Karpas-422 (cell line): ENCODE measurements at regions not wholly inside any gene's neighbourhood (a gene's known extent, or its start where the extent isn't known, plus 50 kb on each side); places are given as distances from the start of the nearest gene placed in this dataset.
"Not testable (repeated sequence)": the region's sequence is repeated elsewhere in the genome, so short reads cannot be mapped to it uniquely, and the experiment has no call there.

ENCODE experiments used
- DNase-seq: peaks from one replicate; pipeline ENCODE4 v3.0.0-alpha.2; 2015
- H2AFZ ChIP-seq: fragments of 200-600 bp; sonication (generic); 2 replicates; pipeline ENCODE4 v1.6.1; 2014; ENCODE audit warnings: antibody characterized with exemption, low read length, mixed read lengths
- H3K27ac ChIP-seq: fragments of 200-600 bp; sonication (generic); 2 replicates; pipeline ENCODE4 v1.5.1; 2014; ENCODE audit warnings: mild to moderate bottlenecking, low read length, moderate library complexity
- H3K27me3 ChIP-seq: fragments of 200-600 bp; sonication (generic); 2 replicates; pipeline ENCODE4 v1.6.1; 2014; ENCODE audit warnings: low read length, mixed read lengths
- H3K36me3 ChIP-seq: fragments of 200-600 bp; sonication (generic); 2 replicates; pipeline ENCODE4 v1.6.1; 2014; ENCODE audit warnings: low read length, mixed read lengths; ENCODE audit not compliant: insufficient read depth
- H3K4me1 ChIP-seq: fragments of 200-600 bp; sonication (generic); 2 replicates; pipeline ENCODE4 v1.6.1; 2014; ENCODE audit warnings: mild to moderate bottlenecking, low read length, mixed read lengths
- H3K4me2 ChIP-seq: fragments of 200-600 bp; sonication (generic); 2 replicates; pipeline ENCODE4 v1.6.1; 2014; ENCODE audit warnings: low read length, low read depth, mild to moderate bottlenecking; ENCODE audit not compliant: poor library complexity, severe bottlenecking
- H3K4me3 ChIP-seq: fragments of 200-600 bp; sonication (generic); 2 replicates; pipeline ENCODE4 v1.5.1; 2014; ENCODE audit warnings: mild to moderate bottlenecking, antibody characterized with exemption, low read length, mixed read lengths
- H3K79me2 ChIP-seq: fragments of 200-600 bp; sonication (generic); 2 replicates; pipeline ENCODE4 v1.6.1; 2014; ENCODE audit warnings: mild to moderate bottlenecking, low read length, mixed read lengths
- H3K9ac ChIP-seq: fragments of 200-600 bp; sonication (generic); 2 replicates; pipeline ENCODE4 v1.6.0; 2014; ENCODE audit warnings: low read length
- H3K9me2 ChIP-seq: fragments of 200-600 bp; sonication (generic), shearing (Covaris generic); replicated peaks from 2 replicates; pipeline ENCODE4 v1.6.0; 2014; ENCODE audit warnings: mild to moderate bottlenecking, low read length, moderate library complexity; ENCODE audit not compliant: insufficient read depth
- H3K9me3 ChIP-seq: fragments of 300-700, 200-600 bp; sonication (generic); 2 replicates; pipeline ENCODE4 v1.6.1; 2014; ENCODE audit warnings: low read length, mixed read lengths
- H4K20me1 ChIP-seq: fragments of 200-600 bp; sonication (generic); 2 replicates; pipeline ENCODE4 v1.6.1; 2014; ENCODE audit warnings: mild to moderate bottlenecking, antibody characterized with exemption, low read length, low read depth; ENCODE audit not compliant: insufficient read depth

DNA sequence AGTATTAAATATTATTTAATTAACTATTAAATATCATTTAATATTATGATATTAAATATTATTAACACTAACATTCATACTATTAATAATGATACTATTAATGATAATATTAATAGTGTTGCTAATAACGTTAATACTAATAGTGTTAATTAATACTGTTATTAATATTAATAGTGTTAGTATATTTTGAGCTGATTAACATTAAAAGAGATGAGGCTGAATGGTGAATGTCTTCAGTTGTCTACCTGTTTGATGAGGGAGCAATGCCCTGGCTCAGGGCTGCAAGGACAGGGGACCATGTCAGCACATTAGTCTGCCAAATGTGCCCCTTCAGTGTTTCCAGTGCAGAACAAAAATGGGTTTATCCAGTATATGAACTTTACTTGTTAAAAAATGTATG, 96.6 kb upstream of the PLEKHG1 start:
- H4K20me1 ChIP-seq, result no peaks in the 10 kb centered on the region
- no peaks in the 10 kb centered on the region for H3K36me3 ChIP-seq
- no peak overlapping the region for H3K4me3 ChIP-seq
- no peak overlapping the region for H3K4me2 ChIP-seq
- H3K9me2 ChIP-seq, result no peaks in the 10 kb centered on the region
- no peak overlapping the region for H3K9ac ChIP-seq
- no peaks in the 10 kb centered on the region for H3K79me2 ChIP-seq
- H3K27ac ChIP-seq, result no peak overlapping the region
- DNase-seq, result no peak
- no peaks in the 10 kb centered on the region for H3K27me3 ChIP-seq
- no peaks in the 10 kb centered on the region for H3K9me3 ChIP-seq
- no peak overlapping the region for H2AFZ ChIP-seq
- peaks cover 4% of the 10 kb centered on the region; the same call in 1 of the 2 replicates for H3K4me1 ChIP-seq

DNA sequence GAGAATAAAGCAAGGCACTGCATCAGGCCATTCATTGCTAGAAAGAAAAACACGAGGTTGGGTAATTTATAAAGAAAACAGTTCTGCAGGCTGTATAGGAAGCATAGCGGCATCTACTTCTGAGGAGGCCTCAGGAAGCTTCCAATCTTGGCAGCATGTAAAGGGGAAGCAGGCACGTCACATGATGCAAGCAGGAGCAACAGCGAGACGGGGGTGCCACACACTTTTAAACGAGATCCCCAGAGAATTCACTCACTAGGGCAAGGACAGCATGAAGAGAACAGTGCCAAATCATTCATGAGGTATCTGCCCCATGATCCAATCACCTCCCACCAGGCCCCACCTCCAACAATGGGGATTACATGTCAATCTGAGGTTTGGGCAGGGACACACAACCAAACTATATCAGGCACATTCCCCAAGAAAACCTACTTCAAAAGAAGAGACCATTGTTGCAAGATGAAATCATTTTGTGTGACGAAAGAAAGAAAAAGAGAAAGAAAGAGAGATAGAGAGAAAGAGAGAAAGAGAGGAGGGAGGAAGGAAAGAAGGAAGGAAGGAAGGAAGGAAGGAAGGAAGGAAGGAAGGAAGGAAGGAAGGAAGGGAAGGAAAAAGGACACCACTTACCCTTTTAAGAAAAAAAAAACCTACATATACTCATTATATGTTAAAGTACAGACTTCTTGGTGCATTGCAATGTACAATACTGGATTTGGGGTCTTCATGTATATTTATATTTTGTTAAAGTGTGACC, 95.9 kb upstream of the PLEKHG1 start:
- no peak for DNase-seq
- H3K9me3 ChIP-seq, result no peaks in the 10 kb centered on the region
- H3K4me2 ChIP-seq, result no peak overlapping the region
- H2AFZ ChIP-seq, result no peak overlapping the region
- H3K27ac ChIP-seq, result no peak overlapping the region
- H3K36me3 ChIP-seq, result no peaks in the 10 kb centered on the region
- H3K27me3 ChIP-seq, result no peaks in the 10 kb centered on the region
- no peak overlapping the region for H3K9ac ChIP-seq
- H3K9me2 ChIP-seq, result no peaks in the 10 kb centered on the region
- H3K4me1 ChIP-seq, result peaks cover 4% of the 10 kb centered on the region; the same call in 1 of the 2 replicates
- no peak overlapping the region for H3K4me3 ChIP-seq
- H4K20me1 ChIP-seq, result no peaks in the 10 kb centered on the region
- H3K79me2 ChIP-seq, result no peaks in the 10 kb centered on the region

DNA sequence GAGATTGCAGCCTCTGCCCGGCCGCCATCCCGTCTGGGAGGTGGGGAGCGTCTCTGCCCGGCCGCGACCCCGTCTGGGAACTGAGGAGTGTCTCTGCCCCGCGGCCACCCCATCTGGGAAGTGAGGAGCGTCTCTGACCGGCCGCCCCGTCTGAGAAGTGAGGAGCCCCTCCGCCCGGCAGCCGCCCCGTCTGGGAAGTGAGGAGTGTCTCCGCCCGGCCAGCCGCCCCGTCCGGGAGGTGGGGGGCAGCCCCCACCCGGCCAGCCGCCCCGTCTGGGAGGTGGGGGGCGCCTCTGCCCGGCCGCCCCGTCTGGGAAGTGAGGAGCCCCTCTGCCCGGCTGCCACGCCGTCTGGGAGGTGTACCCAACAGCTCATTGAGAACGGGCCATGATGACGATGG, 92.3 kb upstream of the PLEKHG1 start:
- H3K9me2 ChIP-seq, H3K36me3 ChIP-seq, H3K9me3 ChIP-seq, H3K4me2 ChIP-seq, H3K79me2 ChIP-seq, H3K4me3 ChIP-seq, H3K27ac ChIP-seq, DNase-seq, H2AFZ ChIP-seq, H4K20me1 ChIP-seq, H3K4me1 ChIP-seq, H3K9ac ChIP-seq, H3K27me3 ChIP-seq: not testable (repeated sequence)

- Histone ChIP-seq H3K4me3 (no peak overlapping the region), H3K9me3 (no peaks in the 10 kb centered on the region), H3K79me2 (no peaks in the 10 kb centered on the region), H3K27ac (no peak overlapping the region), H3K36me3 (no peaks in the 10 kb centered on the region), H4K20me1 (no peaks in the 10 kb centered on the region), H3K9me2 (no peaks in the 10 kb centered on the region), H2AFZ (no peak overlapping the region), H3K9ac (no peak overlapping the region), H3K4me1 (peaks cover 8% of the 10 kb centered on the region), H3K27me3 (no peaks in the 10 kb centered on the region), H3K4me2 (no peak overlapping the region)
- DNase-seq, result no peak
Observed at GRCh38 chr6:150510576-150510975, 89.1 kb upstream of the PLEKHG1 start.

GRCh38 chr6:150511313-150511712, 88.4 kb upstream of the PLEKHG1 start:
- Histone ChIP-seq H3K27me3 (no peaks in the 10 kb centered on the region), H3K4me3 (no peak overlapping the region), H3K27ac (no peak overlapping the region), H3K9ac (no peak overlapping the region), H3K4me2 (no peak overlapping the region), H3K9me2 (no peaks in the 10 kb centered on the region), H2AFZ (no peak overlapping the region; the same call in 1 of the 2 replicates), H3K79me2 (no peaks in the 10 kb centered on the region), H3K4me1 (peaks cover 8% of the 10 kb centered on the region), H3K9me3 (no peaks in the 10 kb centered on the region), H4K20me1 (no peaks in the 10 kb centered on the region), H3K36me3 (no peaks in the 10 kb centered on the region)
- DNase-seq, result no peak

DNA sequence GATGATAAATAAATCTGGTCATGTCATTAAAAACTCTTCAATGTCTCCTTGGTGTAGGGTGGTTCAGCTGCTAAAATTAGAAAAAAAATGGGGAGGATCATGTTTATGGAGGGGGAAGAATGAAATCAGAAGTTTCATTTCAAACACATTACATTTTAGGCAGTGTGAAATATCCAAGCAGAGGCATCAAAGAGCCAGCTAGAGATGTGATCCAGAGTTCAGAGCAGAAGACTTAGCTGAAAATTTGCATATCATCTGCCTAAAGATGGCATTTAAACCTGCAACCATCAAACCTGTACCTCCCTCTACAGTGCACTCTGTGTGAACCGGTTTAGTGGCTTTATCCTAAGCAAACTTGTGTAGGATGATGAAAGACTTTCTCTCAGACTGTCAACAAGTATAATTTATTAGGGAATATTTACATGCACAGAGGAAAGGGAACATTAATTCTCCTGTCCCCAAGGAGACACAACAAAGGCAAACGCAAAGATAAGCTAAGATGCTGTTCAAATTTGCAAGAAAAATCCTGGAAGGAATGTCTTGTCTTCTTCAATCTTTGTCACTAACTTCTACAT, 84.8 kb upstream of the PLEKHG1 start:
- Histone ChIP-seq H3K9ac (no peak overlapping the region), H3K4me1 (peaks cover 8% of the 10 kb centered on the region), H3K27me3 (no peaks in the 10 kb centered on the region), H3K27ac (no peak overlapping the region), H3K79me2 (no peaks in the 10 kb centered on the region), H3K9me2 (no peaks in the 10 kb centered on the region), H3K4me2 (no peak overlapping the region), H3K4me3 (no peak overlapping the region), H3K36me3 (no peaks in the 10 kb centered on the region), H3K9me3 (no peaks in the 10 kb centered on the region), H2AFZ (no peak overlapping the region), H4K20me1 (no peaks in the 10 kb centered on the region)
- DNase-seq, result peak; percentile 45

- no peaks in the 10 kb centered on the region for H3K36me3 ChIP-seq
- H3K4me2 ChIP-seq, result no peak overlapping the region
- peaks cover 14% of the 10 kb centered on the region for H3K4me1 ChIP-seq
- no peaks in the 10 kb centered on the region for H4K20me1 ChIP-seq
- no peaks in the 10 kb centered on the region for H3K9me2 ChIP-seq
- H3K4me3 ChIP-seq, result no peak overlapping the region
- H2AFZ ChIP-seq, result no peak overlapping the region
- no peaks in the 10 kb centered on the region for H3K79me2 ChIP-seq
- H3K9ac ChIP-seq, result no peak overlapping the region
- H3K27me3 ChIP-seq, result no peaks in the 10 kb centered on the region
- no peaks in the 10 kb centered on the region for H3K9me3 ChIP-seq
- no peak overlapping the region for H3K27ac ChIP-seq
- DNase-seq, result no peak
Observed at GRCh38 chr6:150516199-150516598, 83.5 kb upstream of the PLEKHG1 start.

DNA sequence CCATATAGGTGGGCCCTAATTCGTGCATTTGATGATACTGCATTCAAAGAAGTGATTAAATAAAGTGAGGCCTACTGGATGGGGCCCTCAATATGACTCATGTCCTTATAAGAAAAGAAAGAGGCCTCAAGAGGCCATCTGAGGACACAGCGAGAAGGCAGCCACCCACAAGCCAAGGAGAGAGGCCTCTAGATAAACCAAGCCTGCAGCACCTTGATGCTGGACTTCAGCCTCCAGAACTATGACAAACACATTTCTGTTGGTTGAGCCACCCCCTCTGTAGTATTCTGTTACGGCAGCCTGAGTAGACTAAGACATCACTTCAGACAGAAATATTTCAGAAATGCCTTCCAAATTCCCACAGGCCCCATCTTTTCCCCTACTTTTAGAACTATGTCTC, 82.5 kb upstream of the PLEKHG1 start:
- no peak overlapping the region for H2AFZ ChIP-seq
- no peak for DNase-seq
- H3K9me2 ChIP-seq, result no peaks in the 10 kb centered on the region
- H3K27ac ChIP-seq, result no peak overlapping the region
- H3K4me2 ChIP-seq, result no peak overlapping the region
- H3K9me3 ChIP-seq, result no peaks in the 10 kb centered on the region
- H4K20me1 ChIP-seq, result no peaks in the 10 kb centered on the region
- H3K9ac ChIP-seq, result no peak overlapping the region
- no peak overlapping the region for H3K4me3 ChIP-seq
- H3K4me1 ChIP-seq, result peaks cover 14% of the 10 kb centered on the region
- H3K79me2 ChIP-seq, result no peaks in the 10 kb centered on the region
- no peaks in the 10 kb centered on the region for H3K36me3 ChIP-seq
- no peaks in the 10 kb centered on the region for H3K27me3 ChIP-seq
